Vagina (tissue), 2 donors: ENCODE measurements at regions not wholly inside any gene's neighbourhood (a gene's known extent, or its start where the extent isn't known, plus 50 kb on each side); places are given as distances from the start of the nearest gene placed in this dataset.

Experiments
- CTCF ChIP-seq, 3 experiments: fragments of 450-650 bp in 2 of 3; fragments of 200-600 bp in 1 of 3; sonication (generic) in 1 of 3; IDR thresholded peaks; one replicate each; pipeline ENCODE4 v1.5.1; 2017 to 2019; ENCODE audit warnings: antibody characterized with exemption in 3 of 3, mild to moderate bottlenecking in 2 of 3, moderate library complexity in 2 of 3
- POLR2AphosphoS5 ChIP-seq, 2 donors: sonication (generic); formaldehyde crosslinking; IDR thresholded peaks; one replicate each; pipeline ENCODE4 v1.9.0; 2017; ENCODE audit warnings: antibody characterized with exemption in 2 of 2, mild to moderate bottlenecking in 2 of 2, low read depth in 1 of 2; ENCODE audit not compliant: insufficient read depth in 1 of 2

- TF ChIP-seq POLR2AphosphoS5 (IDR thresholded peaks at IDR 0.05; ENCODE audit: insufficient read depth in 1 of 2, low read depth in 1 of 2): no peak
- no peak for TF ChIP-seq CTCF (IDR thresholded peaks at IDR 0.05)
These were observed 74.2 kb upstream of the MBIP start for GRCh38 chr14:36394593-36394992.
